ENCODE measurements at regions not wholly inside any gene's neighbourhood (a gene's known extent, or its start where the extent isn't known, plus 50 kb on each side); places are given as distances from the start of the nearest gene placed in this dataset.
"Not testable (repeated sequence)": the region's sequence is repeated elsewhere in the genome, so short reads cannot be mapped to it uniquely, and the experiment has no call there.

- DNase-seq: no peak
Observed at GRCh38 chr5:53277491-53277890, 167.9 kb upstream of the MOCS2 start.

GRCh38 chr5:53287573-53287972 lies 178.0 kb upstream of the MOCS2 start:
- no peak for DNase-seq

- DNase-seq: no peak
Observed at GRCh38 chr5:53288511-53288910, 179.0 kb upstream of the MOCS2 start.

- no peak for DNase-seq
Observed at GRCh38 chr5:53291047-53291446, 181.5 kb upstream of the MOCS2 start.

- no peak for DNase-seq
Observed at GRCh38 chr5:53291528-53291927, 182.0 kb upstream of the MOCS2 start.

- DNase-seq: no peak
Observed at GRCh38 chr5:53298841-53299240, 181.6 kb upstream of the FST start.

- DNase-seq: no peak
Observed at GRCh38 chr5:53302529-53302928, 177.9 kb upstream of the FST start.

GRCh38 chr5:53303105-53303504 lies 177.3 kb upstream of the FST start:
- DNase-seq: no peak

GRCh38 chr5:53305316-53305715 lies 175.1 kb upstream of the FST start:
- not testable (repeated sequence) for DNase-seq

GRCh38 chr5:53309653-53310052 lies 170.8 kb upstream of the FST start:
- no peak for DNase-seq

- no peak for DNase-seq
Observed at GRCh38 chr5:53311681-53312080, 168.7 kb upstream of the FST start.

GRCh38 chr5:53313145-53313544 lies 167.3 kb upstream of the FST start:
- no peak for DNase-seq

GRCh38 chr5:53318303-53318702 lies 162.1 kb upstream of the FST start:
- no peak for DNase-seq

GRCh38 chr5:53319315-53319714 lies 161.1 kb upstream of the FST start:
- DNase-seq: no peak

- no peak for DNase-seq
Observed at GRCh38 chr5:53321073-53321472, 159.4 kb upstream of the FST start.

- no peak for DNase-seq
Observed at GRCh38 chr5:53321721-53322120, 158.7 kb upstream of the FST start.

- no peak for DNase-seq
Observed at GRCh38 chr5:53322257-53322656, 158.2 kb upstream of the FST start.

GRCh38 chr5:53323511-53323910 lies 156.9 kb upstream of the FST start:
- DNase-seq: no peak

GRCh38 chr5:53323943-53324642 lies 156.3 kb upstream of the FST start:
- no peak for DNase-seq

GRCh38 chr5:53326424-53327153 lies 153.8 kb upstream of the FST start:
- no peak for DNase-seq

- DNase-seq: no peak
Observed at GRCh38 chr5:53327811-53328334, 152.6 kb upstream of the FST start.

- DNase-seq: no peak
Observed at GRCh38 chr5:53330491-53330890, 149.9 kb upstream of the FST start.

- DNase-seq: no peak
Observed at GRCh38 chr5:53331463-53331862, 149.0 kb upstream of the FST start.

- DNase-seq: no peak
Observed at GRCh38 chr5:53333160-53333559, 147.3 kb upstream of the FST start.
